Esophagus squamous epithelium (tissue), 5 donors: ENCODE measurements at regions not wholly inside any gene's neighbourhood (a gene's known extent, or its start where the extent isn't known, plus 50 kb on each side); places are given as distances from the start of the nearest gene placed in this dataset.

Experiments
- DNase-seq: peaks from one replicate; lab custom pipeline; 2025; lab: John Stamatoyannopoulos, UW
- H3K27ac ChIP-seq, 4 donors: fragments of 200-600 bp; sonication (generic); one replicate each; pipeline ENCODE4 v1.5.1; 2016 to 2019; ENCODE audit warnings: mild to moderate bottlenecking in 1 of 4
- H3K27me3 ChIP-seq, 4 donors: fragments of 200-600 bp; sonication (generic); 1 replicate in 3 of 4; 2 replicates in 1 of 4; pipeline versions ENCODE4 v1.5.1 to v1.6.0; 2017 to 2021; ENCODE audit warnings: antibody characterized with exemption in 1 of 4
- H3K36me3 ChIP-seq, 3 donors: fragments of 200-600 bp; sonication (generic); one replicate each; pipeline ENCODE4 v1.5.1; 2016 to 2019
- H3K4me1 ChIP-seq, 3 donors: fragments of 200-600 bp; sonication (generic); one replicate each; pipeline ENCODE4 v1.5.1; 2017 to 2019
- H3K4me3 ChIP-seq, 4 donors: fragments of 200-600 bp; sonication (generic); 1 replicate in 3 of 4; 2 replicates in 1 of 4; pipeline ENCODE4 v1.5.1; 2016 to 2019; ENCODE audit warnings: mild to moderate bottlenecking in 2 of 4, moderate library complexity in 1 of 4
- H3K9me3 ChIP-seq, 3 donors: fragments of 200-600 bp; sonication (generic); one replicate each; pipeline ENCODE4 v1.5.1; 2016 to 2019
- CTCF ChIP-seq, 6 experiments: fragments of 450-650 bp in 4 of 6; fragments of 200-600 bp in 2 of 6; sonication (generic) in 2 of 6; IDR thresholded peaks; one replicate each; pipeline ENCODE4 v1.5.1; 2016 to 2019; ENCODE audit warnings: antibody characterized with exemption in 6 of 6, mild to moderate bottlenecking in 4 of 6, moderate library complexity in 4 of 6
- POLR2A ChIP-seq, 4 donors: fragments of 450-650 bp; IDR thresholded peaks; one replicate each; pipeline ENCODE4 v1.6.1; 2017; ENCODE audit warnings: antibody characterized with exemption in 4 of 4, mild to moderate bottlenecking in 4 of 4, moderate library complexity in 3 of 4
- WGBS, 2 donors: methylation state at CpG; one replicate each; pipeline ENCODE4 v1.1.5; 2018; 5-methylcytosine and 5-hydroxymethylcytosine counted together
- intact Hi-C: fragments of 100-400 bp; cut with DNase I; formaldehyde crosslinking; loops from one replicate; pipeline ENCODE4 v1.15.0; 2022
- donor health status: DM: yes; HTN: yes; CAD: no.

- H3K9me3 ChIP-seq = no peaks in the 10 kb centered on the region
- no peak for TF ChIP-seq POLR2A (IDR thresholded peaks at IDR 0.05)
- TF ChIP-seq CTCF (IDR thresholded peaks at IDR 0.05) = no peak
- DNase-seq = no peak
- intact Hi-C loops = no loop called here
- 68 to 78% methylated on average over 4 of the region's 4 CpGs for WGBS, 2 donors
- no peaks in the 10 kb centered on the region for H3K36me3 ChIP-seq
- H3K4me3 ChIP-seq = no peak overlapping the region
- no peaks in the 10 kb centered on the region for H3K27me3 ChIP-seq
- H3K27ac ChIP-seq = no peak overlapping the region
- H3K4me1 ChIP-seq = no peaks in the 10 kb centered on the region
Measured at GRCh38 chr1:221926441-221926840, 184.6 kb upstream of the DUSP10 start.

GRCh38 chr1:221925947-221926346, 184.1 kb upstream of the DUSP10 start:
- WGBS, 2 donors = 50 to 67% methylated on average over 1 of the region's 1 CpG
- Histone ChIP-seq H3K4me1 (no peaks in the 10 kb centered on the region), H3K27ac (no peak overlapping the region), H3K4me3 (no peak overlapping the region), H3K27me3 (no peaks in the 10 kb centered on the region), H3K36me3 (no peaks in the 10 kb centered on the region), H3K9me3 (no peaks in the 10 kb centered on the region)
- intact Hi-C loops = no loop called here
- DNase-seq = no peak
- TF ChIP-seq POLR2A (IDR thresholded peaks at IDR 0.05) (no peak), CTCF (IDR thresholded peaks at IDR 0.05) (no peak)

- 77 to 80% methylated on average over 8 of the region's 8 CpGs for WGBS, 2 donors
- intact Hi-C loops = no loop called here
- no peak overlapping the region for H3K27ac ChIP-seq
- no peak for DNase-seq
- H3K4me1 ChIP-seq = no peaks in the 10 kb centered on the region
- TF ChIP-seq POLR2A (IDR thresholded peaks at IDR 0.05) = no peak
- TF ChIP-seq CTCF (IDR thresholded peaks at IDR 0.05) = no peak
- H3K27me3 ChIP-seq = no peaks in the 10 kb centered on the region
- no peaks in the 10 kb centered on the region for H3K9me3 ChIP-seq
- H3K36me3 ChIP-seq = no peaks in the 10 kb centered on the region
- no peak overlapping the region for H3K4me3 ChIP-seq
Measured at GRCh38 chr1:221923929-221924598, 182.2 kb upstream of the DUSP10 start.

GRCh38 chr1:221921936-221922335, 180.0 kb upstream of the DUSP10 start:
- intact Hi-C loops = no loop called here
- Histone ChIP-seq H3K4me1 (no peaks in the 10 kb centered on the region), H3K9me3 (no peaks in the 10 kb centered on the region), H3K36me3 (no peaks in the 10 kb centered on the region), H3K27ac (no peak overlapping the region), H3K4me3 (no peak overlapping the region), H3K27me3 (no peaks in the 10 kb centered on the region)
- DNase-seq = no peak
- TF ChIP-seq CTCF (IDR thresholded peaks at IDR 0.05) (no peak), POLR2A (IDR thresholded peaks at IDR 0.05) (no peak)
- WGBS, 2 donors = 70 to 80% methylated on average over 2 of the region's 2 CpGs

GRCh38 chr1:221919743-221920142, 177.9 kb upstream of the DUSP10 start:
- Histone ChIP-seq H3K4me1 (no peaks in the 10 kb centered on the region), H3K36me3 (no peaks in the 10 kb centered on the region), H3K27me3 (no peaks in the 10 kb centered on the region), H3K9me3 (no peaks in the 10 kb centered on the region), H3K27ac (no peak overlapping the region), H3K4me3 (no peak overlapping the region)
- TF ChIP-seq CTCF (IDR thresholded peaks at IDR 0.05) (no peak), POLR2A (IDR thresholded peaks at IDR 0.05) (no peak)
- intact Hi-C loops = no loop called here
- 71 to 84% methylated on average over 2 of the region's 2 CpGs for WGBS, 2 donors
- no peak for DNase-seq
